HG03095 (cell line): ENCODE measurements at regions not wholly inside any gene's neighbourhood (a gene's known extent, or its start where the extent isn't known, plus 50 kb on each side); places are given as distances from the start of the nearest gene placed in this dataset.

ENCODE experiments used
- ATAC-seq: cut with Tn5 transposase; IDR thresholded peaks from one replicate; pipeline ENCODE4 v1.9.1; 2021; ENCODE audit warnings: moderate library complexity; ENCODE audit not compliant: unreplicated experiment

- ATAC-seq, result no peak
These were observed 1265.4 kb upstream of the GJE1 start for GRCh38 chr6:140867336-140867735.

- ATAC-seq, result no peak
These were observed 1274.2 kb upstream of the GJE1 start for GRCh38 chr6:140858381-140858971.

- no peak for ATAC-seq
These were observed 1274.9 kb upstream of the GJE1 start for GRCh38 chr6:140857739-140858380.

GRCh38 chr6:140855520-140855919 lies 1277.2 kb upstream of the GJE1 start:
- ATAC-seq, result no peak

GRCh38 chr6:140854318-140854717 lies 1278.4 kb upstream of the GJE1 start:
- no peak for ATAC-seq

- no peak for ATAC-seq
These were observed 1282.3 kb upstream of the GJE1 start for GRCh38 chr6:140850438-140850837.

GRCh38 chr6:140849456-140849855 lies 1283.3 kb upstream of the GJE1 start:
- ATAC-seq, result no peak

GRCh38 chr6:140847262-140847645 lies 1285.5 kb upstream of the GJE1 start:
- ATAC-seq, result no peak

GRCh38 chr6:140846503-140847261 lies 1286.0 kb upstream of the GJE1 start:
- ATAC-seq, result no peak

- ATAC-seq, result no peak
These were observed 1287.0 kb upstream of the GJE1 start for GRCh38 chr6:140845701-140846100.

GRCh38 chr6:140844167-140844566 lies 1288.6 kb upstream of the GJE1 start:
- ATAC-seq, result no peak

GRCh38 chr6:140833408-140833807 lies 1299.3 kb upstream of the GJE1 start:
- ATAC-seq, result no peak

- ATAC-seq, result no peak
These were observed 1302.1 kb upstream of the GJE1 start for GRCh38 chr6:140830666-140831065.

GRCh38 chr6:140828856-140829255 lies 1303.9 kb upstream of the GJE1 start:
- no peak for ATAC-seq

GRCh38 chr6:140827593-140827992 lies 1305.1 kb upstream of the GJE1 start:
- no peak for ATAC-seq

- no peak for ATAC-seq
These were observed 1307.0 kb upstream of the GJE1 start for GRCh38 chr6:140825731-140826130.

- ATAC-seq, result no peak
These were observed 1308.1 kb upstream of the GJE1 start for GRCh38 chr6:140824595-140824994.

GRCh38 chr6:140821196-140821595 lies 1311.5 kb upstream of the GJE1 start:
- no peak for ATAC-seq

- no peak for ATAC-seq
These were observed 1315.5 kb upstream of the GJE1 start for GRCh38 chr6:140817176-140817575.

- ATAC-seq, result no peak
These were observed 1316.0 kb upstream of the GJE1 start for GRCh38 chr6:140816681-140817080.

- ATAC-seq, result no peak
These were observed 1320.1 kb upstream of the GJE1 start for GRCh38 chr6:140812636-140813035.

GRCh38 chr6:140811642-140812041 lies 1321.1 kb upstream of the GJE1 start:
- ATAC-seq, result no peak
